ENCODE measurements at regions not wholly inside any gene's neighbourhood (a gene's known extent, or its start where the extent isn't known, plus 50 kb on each side); places are given as distances from the start of the nearest gene placed in this dataset.
A peak's percentile ranks its signal among the peaks of the same experiment; 100 is the strongest.

DNA sequence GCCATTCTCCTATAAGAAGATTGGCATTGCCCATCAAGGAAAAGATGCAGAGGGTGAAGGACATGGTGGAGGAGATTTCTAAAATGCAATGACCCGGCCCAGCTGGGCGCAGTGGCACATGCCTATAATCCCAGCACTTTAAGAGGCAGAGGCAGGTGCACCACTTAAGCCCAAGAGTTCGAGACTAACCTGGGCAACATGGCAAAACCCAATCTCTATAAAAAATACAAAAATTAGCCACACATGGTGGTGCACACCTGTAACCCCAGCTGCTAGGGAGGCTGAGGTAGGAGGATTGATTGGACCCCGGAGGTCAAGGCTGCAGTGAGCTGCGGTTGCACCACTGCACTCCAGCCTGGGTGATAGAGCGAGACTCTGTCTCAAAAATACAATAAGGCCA, 331.8 kb downstream of the FOXO1 start:
- H3K36me3 ChIP-seq (ENCODE audit: control insufficient read depth, low read depth, low read length): no peaks in the 10 kb centered on the region
- H3K4me1 ChIP-seq (ENCODE audit: control insufficient read depth, low read depth, low read length): no peaks in the 10 kb centered on the region
- no peak overlapping the region for H3K4me3 ChIP-seq (ENCODE audit: low read length)
- H3K9me3 ChIP-seq (ENCODE audit: control insufficient read depth, low read depth, low read length): no peaks in the 10 kb centered on the region
- H3K27me3 ChIP-seq (ENCODE audit: control insufficient read depth, insufficient read depth, low read length): no peaks in the 10 kb centered on the region
- H3K27ac ChIP-seq (ENCODE audit: low read length): no peak overlapping the region
- H3K9ac ChIP-seq (ENCODE audit: low read length): no peak overlapping the region

DNA sequence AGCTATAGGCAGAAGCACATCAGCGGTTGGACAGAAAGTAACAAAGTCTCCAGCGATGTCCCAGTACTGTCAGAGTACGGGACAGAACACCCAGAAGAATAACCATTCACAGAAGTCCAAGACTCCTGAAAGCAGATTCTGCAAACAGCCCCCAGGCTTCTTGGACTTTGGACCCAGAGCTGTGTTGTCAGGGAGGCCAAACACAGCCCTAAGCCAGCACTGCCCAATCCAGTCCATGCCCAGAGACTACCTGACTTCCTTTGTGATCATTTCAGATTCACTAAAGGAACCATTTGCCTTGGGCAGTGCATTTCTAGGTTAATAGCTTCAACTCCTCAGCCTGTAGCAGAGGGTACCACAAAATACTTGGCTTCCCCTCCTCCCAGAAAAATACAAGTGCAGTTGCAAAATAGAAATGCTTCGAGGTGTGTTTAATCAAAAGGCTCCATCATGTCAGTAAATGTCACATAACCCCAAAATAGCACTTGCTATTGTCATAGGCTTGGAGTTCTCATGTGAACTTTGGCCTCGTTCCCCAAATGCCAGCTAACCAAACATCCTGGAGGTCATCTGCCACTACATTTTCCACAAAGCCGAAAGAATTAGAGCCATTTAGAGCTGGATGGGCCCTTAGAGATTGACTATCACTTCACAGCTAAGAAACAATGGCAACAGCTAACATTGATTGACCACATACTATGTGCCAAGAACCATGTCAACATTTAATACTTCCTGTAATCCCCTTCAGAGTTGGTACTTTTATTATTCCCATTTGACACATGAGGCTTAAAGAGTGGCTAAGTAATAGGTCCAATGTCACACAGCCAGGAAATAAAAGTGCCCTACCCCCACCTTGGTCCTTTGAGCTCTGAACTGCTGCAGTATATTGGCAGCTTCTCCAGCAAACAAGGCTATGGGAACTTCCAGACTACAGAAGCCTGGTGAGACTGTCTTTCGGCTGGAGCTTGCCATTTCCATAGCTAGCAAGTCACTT, 329.9 kb downstream of the FOXO1 start:
- Histone ChIP-seq H3K36me3 (ENCODE audit: control insufficient read depth, low read depth, low read length) (no peaks in the 10 kb centered on the region), H3K27me3 (ENCODE audit: control insufficient read depth, insufficient read depth, low read length) (no peaks in the 10 kb centered on the region), H3K9ac (ENCODE audit: low read length) (no peak overlapping the region), H3K4me3 (ENCODE audit: low read length) (no peak overlapping the region), H3K4me1 (ENCODE audit: control insufficient read depth, low read depth, low read length) (peaks cover 13% of the 10 kb centered on the region), H3K27ac (ENCODE audit: low read length) (no peak overlapping the region), H3K9me3 (ENCODE audit: control insufficient read depth, low read depth, low read length) (no peaks in the 10 kb centered on the region)

DNA sequence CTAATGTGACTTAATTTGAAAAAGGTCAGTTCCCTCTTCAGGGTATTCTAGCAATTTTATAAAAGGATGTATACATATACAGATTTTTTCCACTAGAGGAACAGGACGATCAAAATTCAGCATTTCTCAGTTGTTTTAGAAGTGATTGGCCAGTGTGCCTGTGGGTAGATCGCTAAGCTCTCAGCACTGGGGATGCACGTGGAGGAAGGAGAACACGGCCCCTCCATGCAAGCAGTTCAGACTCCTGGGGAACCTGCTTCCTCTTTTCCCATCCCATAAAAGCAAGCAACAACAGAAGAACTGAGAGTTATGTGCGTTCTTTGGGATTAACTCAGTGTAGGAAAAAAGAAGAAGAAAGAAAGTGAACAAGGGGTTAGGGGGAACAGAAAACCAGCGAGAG, 328.8 kb downstream of the FOXO1 start:
- Histone ChIP-seq H3K27me3 (ENCODE audit: control insufficient read depth, insufficient read depth, low read length) (no peaks in the 10 kb centered on the region), H3K9me3 (ENCODE audit: control insufficient read depth, low read depth, low read length) (no peaks in the 10 kb centered on the region), H3K4me3 (ENCODE audit: low read length) (no peak overlapping the region), H3K9ac (ENCODE audit: low read length) (no peak overlapping the region), H3K27ac (ENCODE audit: low read length) (no peak overlapping the region), H3K36me3 (ENCODE audit: control insufficient read depth, low read depth, low read length) (no peaks in the 10 kb centered on the region), H3K4me1 (ENCODE audit: control insufficient read depth, low read depth, low read length) (peaks cover 16% of the 10 kb centered on the region)

DNA sequence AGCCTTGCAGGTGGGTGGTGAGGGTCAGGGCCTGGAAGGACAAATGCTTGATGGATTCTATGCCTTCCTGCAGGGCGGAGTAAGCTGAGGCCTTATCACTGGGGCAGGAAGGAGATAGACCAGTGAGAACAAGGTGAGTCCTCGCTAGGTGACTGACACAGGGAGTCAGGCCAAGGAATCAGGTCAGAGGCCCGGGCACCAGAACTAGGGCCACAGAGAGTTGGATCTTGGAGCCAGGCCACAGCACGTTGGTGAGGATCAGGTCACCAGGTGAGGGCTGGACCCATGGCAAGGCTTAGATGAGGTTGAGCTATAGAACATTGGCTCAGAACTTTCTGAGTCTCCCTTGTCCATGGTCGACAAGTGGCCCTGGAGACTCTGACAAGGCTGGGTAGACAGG, 328.2 kb downstream of the FOXO1 start:
- Histone ChIP-seq H3K4me1 (ENCODE audit: control insufficient read depth, low read depth, low read length) (peaks cover 16% of the 10 kb centered on the region), H3K27me3 (ENCODE audit: control insufficient read depth, insufficient read depth, low read length) (peaks cover 1% of the 10 kb centered on the region), H3K9me3 (ENCODE audit: control insufficient read depth, low read depth, low read length) (no peaks in the 10 kb centered on the region), H3K36me3 (ENCODE audit: control insufficient read depth, low read depth, low read length) (no peaks in the 10 kb centered on the region), H3K9ac (ENCODE audit: low read length) (no peak overlapping the region), H3K4me3 (ENCODE audit: low read length) (no peak overlapping the region), H3K27ac (ENCODE audit: low read length) (no peak overlapping the region)

DNA sequence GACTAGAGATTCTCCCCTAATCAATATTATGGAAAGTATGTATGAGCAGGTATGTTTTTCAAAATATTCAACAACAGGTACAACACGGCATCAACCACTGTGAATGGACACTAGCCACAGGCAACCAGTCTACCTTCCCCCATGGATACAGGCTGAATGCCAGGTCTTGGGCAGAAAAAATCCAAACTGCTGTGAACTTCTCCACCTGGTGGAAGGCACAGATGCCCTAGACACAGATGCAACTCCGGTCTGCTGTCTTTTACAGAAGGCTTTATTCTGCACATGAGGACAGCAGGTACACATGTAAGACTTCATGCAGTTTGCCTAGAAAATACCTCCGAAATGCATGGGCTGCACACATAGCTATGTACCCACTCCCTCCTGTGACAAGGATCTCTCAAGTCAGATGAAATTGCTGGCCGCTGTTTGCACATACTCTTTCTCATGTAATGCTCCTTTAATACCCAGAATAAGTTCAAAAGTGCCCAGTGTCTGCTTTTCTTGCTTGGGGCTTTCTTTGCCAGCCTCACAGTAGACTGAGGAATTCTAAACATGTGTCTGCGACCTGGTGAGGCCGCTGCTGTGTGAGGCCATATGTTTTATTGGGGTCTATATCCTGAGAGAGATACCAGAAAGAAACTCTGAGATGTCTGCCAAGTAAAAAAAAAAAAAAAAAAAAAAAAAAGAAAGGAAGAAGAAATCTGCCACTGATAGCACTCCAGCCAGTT, 325.9 kb downstream of the FOXO1 start:
- Histone ChIP-seq H3K4me1 (ENCODE audit: control insufficient read depth, low read depth, low read length) (peaks cover 29% of the 10 kb centered on the region), H3K4me3 (ENCODE audit: low read length) (no peak overlapping the region), H3K36me3 (ENCODE audit: control insufficient read depth, low read depth, low read length) (no peaks in the 10 kb centered on the region), H3K27me3 (ENCODE audit: control insufficient read depth, insufficient read depth, low read length) (peaks cover 24% of the 10 kb centered on the region), H3K27ac (ENCODE audit: low read length) (no peak overlapping the region), H3K9me3 (ENCODE audit: control insufficient read depth, low read depth, low read length) (no peaks in the 10 kb centered on the region), H3K9ac (ENCODE audit: low read length) (no peak overlapping the region)

DNA sequence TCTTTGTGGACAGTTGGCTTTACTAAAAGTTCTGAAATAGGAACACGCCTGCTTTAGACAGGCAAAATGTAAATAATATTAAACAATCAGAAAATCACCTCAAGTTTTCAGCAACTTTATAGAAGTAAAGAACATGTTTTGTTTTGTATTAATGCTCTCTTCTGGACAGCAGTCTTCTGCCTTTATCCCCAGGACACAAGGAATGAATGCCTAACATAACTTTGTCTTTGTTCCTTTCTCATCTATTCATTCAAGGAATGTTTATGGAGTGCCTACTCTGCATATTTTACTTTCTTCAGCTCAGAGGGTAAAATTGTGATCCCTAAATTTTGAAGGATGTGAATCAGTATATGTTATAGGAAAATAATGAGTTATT, 325.4 kb downstream of the FOXO1 start:
- Histone ChIP-seq H3K4me1 (ENCODE audit: control insufficient read depth, low read depth, low read length) (peaks cover 34% of the 10 kb centered on the region), H3K4me3 (ENCODE audit: low read length) (peak overlapping the region; percentile 10), H3K9ac (ENCODE audit: low read length) (no peak overlapping the region), H3K27me3 (ENCODE audit: control insufficient read depth, insufficient read depth, low read length) (peaks cover 30% of the 10 kb centered on the region), H3K27ac (ENCODE audit: low read length) (no peak overlapping the region), H3K36me3 (ENCODE audit: control insufficient read depth, low read depth, low read length) (no peaks in the 10 kb centered on the region), H3K9me3 (ENCODE audit: control insufficient read depth, low read depth, low read length) (no peaks in the 10 kb centered on the region)

DNA sequence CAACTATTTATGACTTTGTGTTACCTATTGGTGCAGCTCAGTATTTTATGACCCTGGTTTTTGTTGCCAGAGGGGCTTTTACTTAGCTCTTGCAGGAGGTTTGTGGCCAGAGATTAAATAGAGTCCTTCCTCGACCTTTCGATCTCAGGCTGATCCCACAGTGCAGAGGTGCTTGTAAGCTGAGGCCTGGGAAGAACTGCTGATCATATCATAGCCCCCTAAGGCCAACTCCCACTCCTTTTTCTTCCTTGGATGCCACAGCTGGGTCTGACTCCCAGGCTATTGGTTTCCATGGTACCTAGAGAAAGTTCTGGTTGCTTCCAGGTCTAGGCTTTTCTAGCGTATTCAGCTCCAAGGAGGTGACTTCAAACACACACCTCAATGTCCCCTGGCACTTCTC, 324.9 kb downstream of the FOXO1 start:
- Histone ChIP-seq H3K9me3 (ENCODE audit: control insufficient read depth, low read depth, low read length) (no peaks in the 10 kb centered on the region), H3K4me3 (ENCODE audit: low read length) (peak overlapping the region; percentile 10), H3K27me3 (ENCODE audit: control insufficient read depth, insufficient read depth, low read length) (peaks cover 34% of the 10 kb centered on the region), H3K9ac (ENCODE audit: low read length) (no peak overlapping the region), H3K27ac (ENCODE audit: low read length) (no peak overlapping the region), H3K36me3 (ENCODE audit: control insufficient read depth, low read depth, low read length) (no peaks in the 10 kb centered on the region), H3K4me1 (ENCODE audit: control insufficient read depth, low read depth, low read length) (peaks cover 39% of the 10 kb centered on the region)

DNA sequence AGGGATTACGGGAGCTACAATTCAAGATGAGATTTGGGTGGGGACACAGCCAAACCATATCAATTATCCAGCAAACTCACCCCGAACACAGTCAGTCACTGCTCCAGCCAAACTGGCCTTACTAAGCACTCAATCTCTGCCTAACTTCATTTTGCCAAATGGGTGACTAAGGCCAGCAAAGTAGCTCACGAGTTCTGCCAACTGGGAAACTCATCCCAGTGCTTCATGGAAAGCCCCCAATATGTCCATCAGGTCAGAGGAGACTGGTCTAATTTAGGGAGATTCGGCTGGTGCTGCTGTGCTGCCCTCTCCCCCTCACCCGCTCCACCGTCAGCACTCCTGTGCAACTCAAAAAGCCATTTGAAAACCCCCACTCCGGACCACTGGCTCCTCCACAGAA, 324.0 kb downstream of the FOXO1 start:
- H3K9ac ChIP-seq (ENCODE audit: low read length): no peak overlapping the region
- no peaks in the 10 kb centered on the region for H3K36me3 ChIP-seq (ENCODE audit: control insufficient read depth, low read depth, low read length)
- H3K27ac ChIP-seq (ENCODE audit: low read length): no peak overlapping the region
- H3K4me1 ChIP-seq (ENCODE audit: control insufficient read depth, low read depth, low read length): peaks cover 39% of the 10 kb centered on the region
- no peaks in the 10 kb centered on the region for H3K9me3 ChIP-seq (ENCODE audit: control insufficient read depth, low read depth, low read length)
- H3K27me3 ChIP-seq (ENCODE audit: control insufficient read depth, insufficient read depth, low read length): peaks cover 41% of the 10 kb centered on the region
- no peak overlapping the region for H3K4me3 ChIP-seq (ENCODE audit: low read length)

DNA sequence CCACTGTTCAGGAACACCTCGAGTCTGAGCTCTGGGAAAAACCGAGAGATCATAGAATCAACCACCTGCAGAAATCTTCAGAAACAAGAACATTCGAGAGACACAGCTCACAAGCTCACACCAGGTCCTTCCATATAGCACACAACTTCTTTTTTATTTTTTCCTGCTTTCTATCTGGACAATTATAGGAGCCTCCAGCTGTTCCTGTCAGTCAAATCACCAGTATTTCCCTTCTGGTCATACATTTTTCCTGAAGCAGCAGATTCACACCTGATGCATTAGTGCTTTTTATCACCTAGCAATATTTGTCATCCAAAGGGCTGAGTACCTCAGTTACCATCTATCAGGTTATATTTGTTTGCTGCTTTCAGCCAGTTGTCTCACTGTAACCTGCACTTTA, 323.5 kb downstream of the FOXO1 start:
- Histone ChIP-seq H3K9ac (ENCODE audit: low read length) (no peak overlapping the region), H3K4me1 (ENCODE audit: control insufficient read depth, low read depth, low read length) (peaks cover 40% of the 10 kb centered on the region), H3K36me3 (ENCODE audit: control insufficient read depth, low read depth, low read length) (no peaks in the 10 kb centered on the region), H3K27me3 (ENCODE audit: control insufficient read depth, insufficient read depth, low read length) (peaks cover 41% of the 10 kb centered on the region), H3K27ac (ENCODE audit: low read length) (no peak overlapping the region), H3K9me3 (ENCODE audit: control insufficient read depth, low read depth, low read length) (no peaks in the 10 kb centered on the region), H3K4me3 (ENCODE audit: low read length) (no peak overlapping the region)

DNA sequence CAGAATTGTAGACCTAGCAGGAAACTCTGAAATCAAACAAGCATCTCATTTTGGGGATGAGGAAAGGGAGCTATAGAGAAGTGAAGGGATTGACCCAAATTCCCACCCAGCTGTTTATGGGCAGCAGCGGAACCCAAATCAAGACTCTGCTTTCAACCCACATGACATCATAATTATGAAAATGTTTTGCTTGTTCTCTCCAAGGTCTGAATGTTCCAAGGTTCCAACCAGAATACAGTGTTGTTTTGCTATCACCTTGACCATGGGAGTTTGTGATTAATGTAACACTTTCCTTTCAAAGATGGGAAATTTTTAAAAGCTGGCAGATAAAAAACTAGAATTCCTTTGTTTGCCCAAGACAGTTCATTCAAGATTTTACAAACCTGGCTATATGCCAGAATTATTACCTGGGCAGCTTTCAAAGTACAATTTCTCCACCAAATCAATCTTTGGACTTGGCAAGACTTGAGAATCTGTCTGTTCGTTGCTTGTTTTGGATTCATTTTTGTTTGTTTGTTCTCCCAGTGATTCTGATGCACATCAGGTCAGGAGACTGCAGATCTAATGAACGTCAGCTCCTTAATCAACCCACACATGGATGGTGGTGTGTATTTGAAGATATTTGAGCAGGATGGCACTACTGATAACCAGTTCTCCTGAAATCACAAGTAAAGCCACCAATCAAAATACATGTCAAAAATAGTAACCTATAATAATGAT, 322.7 kb downstream of the FOXO1 start:
- Histone ChIP-seq H3K27ac (ENCODE audit: low read length) (no peak overlapping the region), H3K9me3 (ENCODE audit: control insufficient read depth, low read depth, low read length) (no peaks in the 10 kb centered on the region), H3K9ac (ENCODE audit: low read length) (no peak overlapping the region), H3K4me1 (ENCODE audit: control insufficient read depth, low read depth, low read length) (peaks cover 48% of the 10 kb centered on the region), H3K36me3 (ENCODE audit: control insufficient read depth, low read depth, low read length) (no peaks in the 10 kb centered on the region), H3K27me3 (ENCODE audit: control insufficient read depth, insufficient read depth, low read length) (peaks cover 41% of the 10 kb centered on the region), H3K4me3 (ENCODE audit: low read length) (no peak overlapping the region)
